B cell (primary cell): ENCODE measurements at regions not wholly inside any gene's neighbourhood (a gene's known extent, or its start where the extent isn't known, plus 50 kb on each side); places are given as distances from the start of the nearest gene placed in this dataset.

ENCODE experiments used
- CTCF ChIP-seq: fragments of 200-600 bp; IDR thresholded peaks from one replicate; pipeline ENCODE4 v1.8.0; 2022; ENCODE audit warnings: antibody characterized with exemption, mild to moderate bottlenecking
- EZH2 ChIP-seq: IDR thresholded peaks from 2 replicates; pipeline ENCODE4 v1.6.1; 2012; ENCODE audit warnings: borderline replicate concordance, low read depth, mild to moderate bottlenecking, moderate library complexity, low read length; ENCODE audit not compliant: insufficient read depth, poor library complexity, severe bottlenecking

DNA sequence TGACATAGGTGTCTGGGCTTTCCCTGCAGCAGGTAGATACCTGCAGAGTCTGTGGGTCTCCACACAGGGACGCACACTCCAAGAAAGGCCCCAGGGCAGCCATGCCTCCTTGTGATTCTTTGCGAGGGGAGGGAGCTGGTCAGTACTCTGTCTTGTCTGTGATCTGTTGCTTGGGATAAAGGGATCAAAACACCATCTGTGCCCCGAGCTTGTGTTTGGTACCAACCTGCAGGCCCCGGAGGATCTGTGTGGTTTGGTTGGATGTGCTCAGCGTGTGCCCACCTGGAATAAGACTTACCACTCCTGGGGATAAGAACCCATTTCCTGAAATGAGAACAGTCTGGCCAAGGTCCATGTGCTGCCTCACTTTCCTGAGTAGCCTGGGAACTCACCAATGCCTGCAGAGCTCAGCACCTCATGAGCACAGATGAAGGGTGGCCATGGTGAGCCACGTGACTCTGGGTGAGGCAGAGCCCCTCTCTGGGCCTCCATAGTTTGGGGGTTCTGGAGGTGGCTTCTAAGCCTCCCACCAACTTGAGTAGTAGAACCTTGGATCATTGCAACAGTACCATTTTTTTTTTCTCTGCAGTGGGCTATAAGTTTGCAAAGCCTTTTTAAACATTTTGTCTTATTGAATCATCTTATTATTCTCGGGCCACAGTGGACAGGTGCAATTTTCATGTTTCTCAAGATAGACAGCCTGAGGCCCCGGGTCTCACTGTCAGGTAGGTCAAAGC, 134.8 kb downstream of the DDX1 start:
- TF ChIP-seq CTCF (no peak), EZH2 (no peak)
